GM21619 (cell line): ENCODE measurements at regions not wholly inside any gene's neighbourhood (a gene's known extent, or its start where the extent isn't known, plus 50 kb on each side); places are given as distances from the start of the nearest gene placed in this dataset.

ENCODE experiments used
- ATAC-seq: cut with Tn5 transposase; IDR thresholded peaks from one replicate; pipeline ENCODE4 v1.9.1; 2021; ENCODE audit not compliant: unreplicated experiment

- ATAC-seq = no peak
These were observed 177.8 kb upstream of the PLPP4 start for GRCh38 chr10:120279196-120279595.

- ATAC-seq = no peak
These were observed 174.6 kb upstream of the PLPP4 start for GRCh38 chr10:120282421-120282820.

- ATAC-seq = no peak
These were observed 174.1 kb upstream of the PLPP4 start for GRCh38 chr10:120282846-120283492.

GRCh38 chr10:120285408-120285807, 171.6 kb upstream of the PLPP4 start:
- no peak for ATAC-seq

- ATAC-seq = no peak
These were observed 170.7 kb upstream of the PLPP4 start for GRCh38 chr10:120286280-120286679.

GRCh38 chr10:120300513-120300912, 156.5 kb upstream of the PLPP4 start:
- ATAC-seq = no peak

- no peak for ATAC-seq
These were observed 148.4 kb upstream of the PLPP4 start for GRCh38 chr10:120308589-120308988.

GRCh38 chr10:120313715-120314114, 143.3 kb upstream of the PLPP4 start:
- ATAC-seq = no peak

GRCh38 chr10:120314442-120314841, 142.6 kb upstream of the PLPP4 start:
- ATAC-seq = no peak

- ATAC-seq = no peak
These were observed 138.2 kb upstream of the PLPP4 start for GRCh38 chr10:120318862-120319261.

GRCh38 chr10:120327675-120328074, 129.4 kb upstream of the PLPP4 start:
- no peak for ATAC-seq

GRCh38 chr10:120328647-120329046, 128.4 kb upstream of the PLPP4 start:
- no peak for ATAC-seq

GRCh38 chr10:120335553-120335952, 121.5 kb upstream of the PLPP4 start:
- no peak for ATAC-seq

- ATAC-seq = no peak
These were observed 120.6 kb upstream of the PLPP4 start for GRCh38 chr10:120336306-120336910.

- peak; percentile 57 for ATAC-seq
These were observed 120.0 kb upstream of the PLPP4 start for GRCh38 chr10:120336911-120337540.

- ATAC-seq = no peak
These were observed 114.8 kb upstream of the PLPP4 start for GRCh38 chr10:120342115-120342714.

- ATAC-seq = no peak
These were observed 111.8 kb upstream of the PLPP4 start for GRCh38 chr10:120345186-120345585.

GRCh38 chr10:120347644-120348043, 109.4 kb upstream of the PLPP4 start:
- ATAC-seq = no peak

GRCh38 chr10:120349069-120349468, 108.0 kb upstream of the PLPP4 start:
- no peak for ATAC-seq

- ATAC-seq = no peak
These were observed 101.6 kb upstream of the PLPP4 start for GRCh38 chr10:120355425-120355824.

GRCh38 chr10:120360571-120360970, 96.5 kb upstream of the PLPP4 start:
- ATAC-seq = no peak

GRCh38 chr10:120365872-120366271, 91.2 kb upstream of the PLPP4 start:
- no peak for ATAC-seq
